ENCODE measurements at regions not wholly inside any gene's neighbourhood (a gene's known extent, or its start where the extent isn't known, plus 50 kb on each side); places are given as distances from the start of the nearest gene placed in this dataset.

DNA sequence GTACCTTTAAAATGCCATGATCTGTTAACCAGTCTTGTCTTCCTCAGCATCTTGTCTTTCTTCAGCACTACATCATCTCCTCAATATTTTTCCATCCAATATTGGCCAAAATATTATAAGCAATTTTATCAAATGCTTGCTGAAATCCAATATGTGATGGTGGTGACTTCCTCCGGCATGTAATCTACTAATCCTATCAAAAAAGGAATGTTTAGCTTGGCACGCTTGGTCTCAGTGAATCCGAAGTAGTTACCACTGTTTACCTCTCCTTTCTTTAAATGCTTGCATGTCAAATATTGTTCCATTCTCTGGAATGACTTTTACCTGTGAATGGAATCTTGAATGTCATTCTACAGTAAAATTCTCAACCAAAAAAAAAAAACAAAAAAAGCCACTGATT, 72.3 kb upstream of the EEA1 start:
- DNase-seq (ENCODE audit: low read depth in 2 of 2), result no peak
- Histone ChIP-seq H3K27ac (ENCODE audit: insufficient read depth, low read length) (no peak overlapping the region), H3K9me3 (ENCODE audit: control insufficient read depth, insufficient read depth, low read depth, low read length) (no peaks in the 10 kb centered on the region), H3K4me1 (ENCODE audit: control insufficient read depth, extremely low read depth, insufficient read depth, low read length) (peaks cover 4% of the 10 kb centered on the region), H2AFZ (ENCODE audit: low read length) (no peak overlapping the region), H3K4me2 (ENCODE audit: extremely low read depth, insufficient read depth, low read length) (no peak overlapping the region), H3K27me3 (ENCODE audit: control insufficient read depth, insufficient read depth, low read length) (no peaks in the 10 kb centered on the region), H3K79me2 (ENCODE audit: control insufficient read depth, insufficient read depth, low read length) (no peaks in the 10 kb centered on the region), H3K4me3 (replicated peaks in 1 of 4; ENCODE audit: control extremely low read depth in 1 of 4, insufficient read depth in 1 of 4, low read depth in 3 of 4, low read length in 4 of 4) (no peak overlapping the region), H3K9ac (ENCODE audit: insufficient read depth, low read length) (no peak overlapping the region), H3K36me3 (ENCODE audit: control insufficient read depth, insufficient read depth, low read length) (no peaks in the 10 kb centered on the region), H4K20me1 (ENCODE audit: control insufficient read depth, extremely low read depth, insufficient read depth, low read length) (no peaks in the 10 kb centered on the region)
- TF ChIP-seq, protein P1, sequence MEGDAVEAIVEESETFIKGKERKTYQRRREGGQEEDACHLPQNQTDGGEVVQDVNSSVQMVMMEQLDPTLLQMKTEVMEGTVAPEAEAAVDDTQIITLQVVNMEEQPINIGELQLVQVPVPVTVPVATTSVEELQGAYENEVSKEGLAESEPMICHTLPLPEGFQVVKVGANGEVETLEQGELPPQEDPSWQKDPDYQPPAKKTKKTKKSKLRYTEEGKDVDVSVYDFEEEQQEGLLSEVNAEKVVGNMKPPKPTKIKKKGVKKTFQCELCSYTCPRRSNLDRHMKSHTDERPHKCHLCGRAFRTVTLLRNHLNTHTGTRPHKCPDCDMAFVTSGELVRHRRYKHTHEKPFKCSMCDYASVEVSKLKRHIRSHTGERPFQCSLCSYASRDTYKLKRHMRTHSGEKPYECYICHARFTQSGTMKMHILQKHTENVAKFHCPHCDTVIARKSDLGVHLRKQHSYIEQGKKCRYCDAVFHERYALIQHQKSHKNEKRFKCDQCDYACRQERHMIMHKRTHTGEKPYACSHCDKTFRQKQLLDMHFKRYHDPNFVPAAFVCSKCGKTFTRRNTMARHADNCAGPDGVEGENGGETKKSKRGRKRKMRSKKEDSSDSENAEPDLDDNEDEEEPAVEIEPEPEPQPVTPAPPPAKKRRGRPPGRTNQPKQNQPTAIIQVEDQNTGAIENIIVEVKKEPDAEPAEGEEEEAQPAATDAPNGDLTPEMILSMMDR (conservative IDR thresholded peaks at IDR 0.05 in 1 of 2, IDR thresholded peaks at IDR 0.05 in 1 of 2; ENCODE audit: low read depth in 1 of 2, low read length in 2 of 2), result no peak
- no peak for TF ChIP-seq EZH2 (IDR thresholded peaks at IDR 0.05; ENCODE audit: low read length, missing control alignments)

DNA sequence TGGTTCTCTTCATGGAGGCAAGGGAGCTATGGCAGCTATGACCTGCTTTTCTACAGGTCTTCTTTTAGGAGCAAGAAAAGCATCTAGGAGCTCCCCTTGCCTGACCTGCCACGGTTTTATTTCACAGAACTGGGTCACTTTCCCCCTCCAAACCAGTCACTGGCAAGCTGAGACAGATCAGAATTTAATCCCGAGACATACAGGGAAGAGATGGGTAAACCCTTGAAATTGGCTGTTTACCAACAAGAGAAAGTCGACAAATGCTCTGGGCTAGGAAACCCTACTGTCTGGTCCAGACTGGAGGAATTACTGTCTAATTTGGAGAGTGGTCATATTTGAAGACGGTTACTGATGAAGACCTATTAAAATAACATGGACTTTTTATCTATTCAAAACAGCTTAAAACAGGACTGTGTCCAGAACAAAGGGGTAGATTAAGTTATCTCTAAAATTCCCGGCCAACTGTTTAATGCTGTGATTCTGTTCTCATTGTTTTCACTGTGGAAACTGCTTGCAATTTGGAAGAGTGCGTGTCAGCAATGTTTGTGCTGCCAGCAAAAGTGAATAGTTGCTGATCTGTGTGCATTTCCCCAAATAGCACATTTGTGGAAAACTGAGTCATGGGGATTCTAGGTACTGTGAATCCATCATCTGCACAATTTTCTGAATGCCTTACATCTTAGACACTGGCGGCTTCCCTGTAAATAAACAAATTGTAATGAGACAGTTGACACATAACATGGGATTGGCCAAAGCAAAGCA, 73.4 kb upstream of the EEA1 start:
- Histone ChIP-seq H3K4me2 (ENCODE audit: extremely low read depth, insufficient read depth, low read length) (peak overlapping the region; percentile 35), H3K4me1 (ENCODE audit: control insufficient read depth, extremely low read depth, insufficient read depth, low read length) (peaks cover 4% of the 10 kb centered on the region), H4K20me1 (ENCODE audit: control insufficient read depth, extremely low read depth, insufficient read depth, low read length) (no peaks in the 10 kb centered on the region), H3K36me3 (ENCODE audit: control insufficient read depth, insufficient read depth, low read length) (no peaks in the 10 kb centered on the region), H3K9me3 (ENCODE audit: control insufficient read depth, insufficient read depth, low read depth, low read length) (no peaks in the 10 kb centered on the region), H3K27me3 (ENCODE audit: control insufficient read depth, insufficient read depth, low read length) (no peaks in the 10 kb centered on the region), H3K9ac (ENCODE audit: insufficient read depth, low read length) (no peak overlapping the region), H3K27ac (ENCODE audit: insufficient read depth, low read length) (no peak overlapping the region), H3K4me3 (replicated peaks in 1 of 4; ENCODE audit: control extremely low read depth in 1 of 4, insufficient read depth in 1 of 4, low read depth in 3 of 4, low read length in 4 of 4) (no peak overlapping the region), H2AFZ (ENCODE audit: low read length) (no peak overlapping the region), H3K79me2 (ENCODE audit: control insufficient read depth, insufficient read depth, low read length) (no peaks in the 10 kb centered on the region)
- DNase-seq (ENCODE audit: low read depth in 2 of 2), result peak; percentile 69 to 98
- TF ChIP-seq EZH2 (IDR thresholded peaks at IDR 0.05; ENCODE audit: low read length, missing control alignments), result no peak
- TF ChIP-seq, protein P1 (conservative IDR thresholded peaks at IDR 0.05 in 1 of 2, IDR thresholded peaks at IDR 0.05 in 1 of 2; ENCODE audit: low read depth in 1 of 2, low read length in 2 of 2), result no peak

DNA sequence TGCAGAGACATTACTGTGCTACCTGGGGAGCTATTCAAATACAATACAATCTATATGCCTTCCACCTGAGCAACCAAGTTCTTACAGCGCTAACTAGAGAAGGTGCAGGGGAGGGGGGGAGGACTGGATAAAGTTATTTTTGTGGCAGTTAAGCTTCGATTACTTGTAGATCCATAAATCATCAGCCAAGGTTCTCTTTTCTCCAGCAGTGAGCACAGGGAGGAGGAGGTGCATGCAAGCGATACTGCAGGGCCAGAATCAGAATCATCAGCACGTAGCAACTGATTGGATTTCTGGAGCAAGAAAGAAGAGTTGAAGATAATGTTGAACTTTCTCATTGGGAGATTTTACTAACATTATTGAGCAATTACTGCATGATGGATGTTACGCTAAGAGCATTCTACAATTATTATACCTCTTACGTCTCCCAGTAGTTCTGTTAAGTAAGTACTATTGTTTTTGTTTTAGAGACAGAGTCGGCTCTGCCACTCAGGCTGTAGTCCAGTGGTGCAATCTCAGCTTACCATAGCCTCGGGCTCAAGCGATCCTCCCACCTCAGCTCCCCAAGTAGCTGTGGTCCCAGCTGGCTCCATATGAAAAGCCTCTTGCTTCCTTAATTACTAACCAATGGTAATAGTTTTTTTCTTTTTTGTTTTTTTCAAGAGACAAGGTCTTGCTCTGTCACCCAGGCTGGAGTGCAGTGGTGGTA, 74.6 kb upstream of the EEA1 start:
- no peak for TF ChIP-seq EZH2 (IDR thresholded peaks at IDR 0.05; ENCODE audit: low read length, missing control alignments)
- TF ChIP-seq, protein P1 (conservative IDR thresholded peaks at IDR 0.05 in 1 of 2, IDR thresholded peaks at IDR 0.05 in 1 of 2; ENCODE audit: low read depth in 1 of 2, low read length in 2 of 2), result no peak
- Histone ChIP-seq H4K20me1 (ENCODE audit: control insufficient read depth, extremely low read depth, insufficient read depth, low read length) (no peaks in the 10 kb centered on the region), H2AFZ (ENCODE audit: low read length) (no peak overlapping the region), H3K4me1 (ENCODE audit: control insufficient read depth, extremely low read depth, insufficient read depth, low read length) (peaks cover 4% of the 10 kb centered on the region), H3K27ac (ENCODE audit: insufficient read depth, low read length) (no peak overlapping the region), H3K4me2 (ENCODE audit: extremely low read depth, insufficient read depth, low read length) (no peak overlapping the region), H3K27me3 (ENCODE audit: control insufficient read depth, insufficient read depth, low read length) (no peaks in the 10 kb centered on the region), H3K9me3 (ENCODE audit: control insufficient read depth, insufficient read depth, low read depth, low read length) (no peaks in the 10 kb centered on the region), H3K79me2 (ENCODE audit: control insufficient read depth, insufficient read depth, low read length) (no peaks in the 10 kb centered on the region), H3K36me3 (ENCODE audit: control insufficient read depth, insufficient read depth, low read length) (no peaks in the 10 kb centered on the region), H3K9ac (ENCODE audit: insufficient read depth, low read length) (no peak overlapping the region), H3K4me3 (replicated peaks in 1 of 4; ENCODE audit: control extremely low read depth in 1 of 4, insufficient read depth in 1 of 4, low read depth in 3 of 4, low read length in 4 of 4) (no peak overlapping the region)
- DNase-seq (ENCODE audit: low read depth in 2 of 2), result peak in 1 of 2 donors; percentile 24
